GM19023 (cell line): ENCODE measurements at regions not wholly inside any gene's neighbourhood (a gene's known extent, or its start where the extent isn't known, plus 50 kb on each side); places are given as distances from the start of the nearest gene placed in this dataset.
A peak's percentile ranks its signal among the peaks of the same experiment; 100 is the strongest.
"Not testable (repeated sequence)": the region's sequence is repeated elsewhere in the genome, so short reads cannot be mapped to it uniquely, and the experiment has no call there.

Experiments used
- ATAC-seq: cut with Tn5 transposase; IDR thresholded peaks from one replicate; pipeline ENCODE4 v1.9.1; 2021; ENCODE audit warnings: mild to moderate bottlenecking, moderate library complexity; ENCODE audit not compliant: unreplicated experiment

DNA sequence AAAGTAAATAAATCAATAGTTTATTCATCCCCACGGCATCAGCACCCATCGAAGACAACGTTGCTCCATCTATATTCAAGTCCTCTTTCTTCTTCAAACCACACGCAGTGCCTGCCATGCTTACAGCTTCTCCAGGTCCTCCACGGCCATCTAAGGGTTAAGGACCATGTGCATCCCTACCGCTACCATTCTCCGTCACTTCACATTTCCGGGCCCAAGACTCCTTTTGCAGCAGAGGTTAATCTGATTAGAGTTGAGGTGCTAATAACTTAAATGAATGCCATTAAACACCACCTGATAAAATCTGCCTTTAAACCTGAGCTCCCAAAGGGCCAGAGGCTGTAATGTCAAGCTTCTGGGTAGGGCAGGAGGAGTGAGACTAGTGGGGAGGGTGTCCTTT lies 79.7 kb upstream of the CCND2 start:
- ATAC-seq, result no peak

DNA sequence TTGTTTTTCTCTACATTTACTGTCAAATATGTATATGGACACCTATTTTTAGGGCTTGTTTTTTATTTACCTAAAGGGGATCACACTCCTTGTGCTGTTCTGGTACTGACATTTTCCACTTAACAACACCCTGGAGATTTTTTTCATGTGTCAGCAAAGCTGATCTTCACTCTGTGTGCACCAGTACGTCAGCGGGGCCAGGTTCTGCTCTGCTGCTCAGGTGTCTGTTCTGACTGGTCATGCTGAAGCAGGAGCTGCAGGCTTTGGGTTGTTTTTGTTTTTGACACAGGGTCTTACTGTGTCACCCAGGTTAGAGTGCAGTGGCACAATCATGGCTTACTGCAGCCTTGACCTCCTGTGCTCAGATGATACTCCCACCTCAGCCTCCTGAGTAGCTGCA lies 81.9 kb upstream of the CCND2 start:
- no peak for ATAC-seq

DNA sequence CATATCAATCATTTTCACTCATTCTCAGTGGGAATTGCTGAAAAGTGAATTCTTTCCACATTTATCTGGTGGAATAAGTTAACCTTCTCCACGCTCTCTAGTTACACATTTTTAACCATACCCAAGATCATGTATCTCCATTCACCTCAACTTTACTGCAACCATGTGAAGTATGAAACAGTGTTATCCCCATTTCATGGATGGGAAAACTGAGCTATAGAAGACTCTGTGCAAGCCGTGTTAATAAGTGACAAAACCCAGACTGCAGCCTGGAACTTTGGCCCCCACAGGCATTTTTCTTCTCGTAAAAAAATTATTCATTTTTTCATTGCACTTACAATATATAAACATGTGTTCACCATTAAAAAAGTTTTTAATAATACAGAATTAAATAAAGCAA lies 82.4 kb upstream of the CCND2 start:
- no peak for ATAC-seq

DNA sequence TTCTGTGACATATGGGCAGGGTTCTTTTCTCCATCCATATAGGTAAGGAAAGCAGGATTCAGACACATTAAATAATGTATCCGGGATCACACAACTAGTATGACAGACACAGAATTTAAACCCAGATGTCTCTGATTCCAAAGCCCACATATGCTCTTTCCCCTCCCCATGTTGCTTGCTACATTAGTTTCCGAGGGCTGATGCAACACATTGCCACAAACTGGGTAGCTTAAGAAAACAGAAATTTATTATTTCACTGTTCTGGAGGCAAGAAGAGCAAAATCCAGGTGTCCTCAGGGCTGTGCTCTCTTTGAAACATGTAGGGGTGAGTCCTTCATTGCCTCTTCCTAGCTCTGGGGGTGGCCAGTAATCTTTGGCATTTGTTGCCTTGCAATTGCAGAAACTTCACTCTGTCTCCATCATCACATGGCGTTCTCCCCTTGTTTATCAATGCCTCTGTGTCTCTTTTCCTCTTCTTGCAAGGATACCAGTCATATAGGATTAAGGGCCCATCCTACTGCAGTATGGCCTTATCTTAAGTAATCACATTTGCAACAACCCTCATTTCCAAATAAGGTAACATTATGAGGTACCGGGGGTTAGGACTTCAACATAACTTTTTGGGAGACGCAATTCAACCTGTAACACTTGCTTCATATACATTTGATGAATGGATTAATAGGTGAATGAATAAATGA lies 83.0 kb upstream of the CCND2 start:
- ATAC-seq, result no peak

DNA sequence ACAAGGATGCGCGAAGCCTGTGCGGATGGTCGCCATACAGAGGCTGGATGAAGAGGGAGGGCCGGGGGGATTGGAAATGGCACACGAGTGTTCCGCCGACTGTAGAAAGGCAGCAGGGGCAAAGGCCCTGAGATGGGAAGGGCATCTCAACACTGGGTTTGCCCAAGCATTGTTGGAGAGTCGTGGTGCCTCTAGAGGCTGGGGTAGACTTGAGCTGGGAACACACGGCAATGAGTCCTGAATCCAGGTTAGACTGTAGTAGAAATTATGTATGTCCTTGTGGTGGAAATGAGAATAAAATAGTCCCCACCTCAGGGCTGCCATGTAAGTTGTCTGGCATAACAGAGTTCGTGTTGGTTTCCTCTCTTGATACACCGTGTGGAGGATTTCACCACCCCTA lies 83.8 kb upstream of the CCND2 start:
- ATAC-seq, result no peak

DNA sequence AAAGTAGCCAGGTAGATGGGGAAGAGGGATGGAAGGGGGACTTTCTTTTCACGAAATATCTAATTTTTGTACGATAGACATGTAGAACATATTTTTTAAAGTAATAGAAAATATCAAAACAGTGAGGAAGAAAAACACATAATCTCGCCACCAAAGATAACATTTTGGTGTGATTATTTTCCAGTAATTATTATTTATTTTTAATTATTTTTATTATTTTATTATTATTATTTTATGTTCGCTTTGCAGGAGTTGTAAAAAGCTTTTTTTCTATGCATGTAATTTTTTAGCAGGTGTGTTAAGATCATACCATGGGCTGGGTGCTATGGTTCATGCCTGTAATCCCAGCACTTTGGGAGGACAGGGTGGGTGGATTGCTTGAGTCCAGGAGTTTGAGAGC lies 85.6 kb upstream of the CCND2 start:
- no peak for ATAC-seq

DNA sequence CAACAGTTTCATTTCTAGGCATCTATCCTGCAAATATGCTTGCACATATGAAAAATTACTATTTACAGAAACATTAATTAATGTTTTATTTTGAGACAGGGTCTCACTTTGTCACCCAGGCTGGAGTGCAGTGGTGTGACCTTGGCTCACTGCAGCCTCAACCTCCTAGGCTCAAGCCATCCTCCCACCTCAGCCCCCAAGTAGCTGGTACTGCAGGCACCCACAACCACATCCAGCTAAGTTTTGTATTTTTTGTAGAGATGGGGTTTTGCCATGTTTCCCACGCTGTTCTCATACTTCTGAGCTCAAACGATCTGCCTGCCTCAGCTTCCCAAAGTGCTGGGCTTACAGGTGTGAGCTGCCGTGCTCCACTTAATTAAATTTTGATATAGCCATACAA lies 86.2 kb upstream of the CCND2 start:
- not testable (repeated sequence) for ATAC-seq

DNA sequence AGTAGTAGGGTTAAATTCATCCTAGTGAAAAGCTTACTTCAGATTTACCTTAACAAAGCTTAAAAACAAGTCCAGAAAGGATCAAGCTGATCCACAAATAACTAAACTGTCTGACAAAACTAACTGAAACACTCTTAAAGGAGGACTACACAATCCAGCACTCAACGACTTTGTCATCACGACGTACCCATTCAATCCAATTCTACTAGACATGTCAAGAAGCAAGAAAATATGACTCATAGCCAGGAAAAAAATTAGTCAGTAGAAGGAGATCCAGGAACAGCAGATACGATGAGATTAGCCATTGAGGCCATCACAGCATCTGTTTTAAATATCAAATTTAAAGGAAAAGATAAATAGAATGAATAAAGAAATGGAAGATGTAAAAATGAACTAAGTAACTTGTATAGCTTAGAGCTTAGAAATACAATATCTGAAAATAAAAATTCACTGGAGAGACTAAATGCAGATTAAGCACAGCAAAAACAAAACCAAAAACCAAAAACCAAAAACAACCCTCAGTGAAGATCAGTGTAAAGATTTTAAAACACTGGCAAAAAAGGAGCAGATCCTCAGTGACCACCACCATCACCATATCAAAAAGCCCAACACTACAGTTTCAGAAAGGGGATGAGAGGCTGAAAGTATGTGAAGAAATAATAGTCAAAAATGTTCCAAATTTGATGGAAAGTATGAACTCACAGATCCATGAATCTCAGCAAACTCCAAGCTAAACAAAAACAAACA lies 95.0 kb upstream of the CCND2 start:
- ATAC-seq, result no peak

DNA sequence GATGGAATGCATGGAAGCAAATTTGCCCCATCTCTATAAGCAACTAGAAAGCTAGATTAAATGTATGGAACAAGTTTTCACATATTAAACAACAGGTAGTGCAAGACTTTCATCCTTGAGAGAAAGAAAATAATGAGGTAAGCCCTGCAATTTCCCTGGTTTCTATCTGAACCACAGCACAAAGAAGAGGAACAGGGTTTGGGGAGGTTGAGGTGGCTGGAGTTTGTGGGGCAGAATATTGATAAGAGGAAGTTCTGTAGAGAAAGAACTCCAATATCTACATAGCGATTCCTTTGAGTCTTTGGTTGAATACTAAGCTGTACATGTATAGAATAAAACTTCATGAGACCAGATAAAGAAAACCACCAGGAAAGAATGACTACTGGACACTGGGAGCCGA lies 96.3 kb upstream of the CCND2 start:
- ATAC-seq, result no peak

DNA sequence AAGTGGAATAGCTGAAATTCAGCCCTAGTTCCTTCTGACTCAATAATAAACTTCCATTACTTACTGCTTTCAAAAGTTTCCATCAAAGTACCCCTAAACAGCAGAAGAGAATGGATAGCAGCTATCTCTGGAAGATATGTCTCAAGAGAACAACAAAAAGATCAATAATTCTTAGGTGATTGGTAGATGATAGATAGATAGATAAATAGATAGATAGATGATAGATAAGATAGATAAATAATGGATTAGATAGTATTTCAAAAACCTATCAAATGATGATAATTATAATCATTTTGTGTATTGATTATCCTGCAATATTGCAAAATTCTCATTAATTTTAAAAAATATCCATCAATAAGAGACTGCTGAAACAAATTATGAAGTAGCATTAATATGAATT lies 97.4 kb upstream of the CCND2 start:
- ATAC-seq, result no peak

DNA sequence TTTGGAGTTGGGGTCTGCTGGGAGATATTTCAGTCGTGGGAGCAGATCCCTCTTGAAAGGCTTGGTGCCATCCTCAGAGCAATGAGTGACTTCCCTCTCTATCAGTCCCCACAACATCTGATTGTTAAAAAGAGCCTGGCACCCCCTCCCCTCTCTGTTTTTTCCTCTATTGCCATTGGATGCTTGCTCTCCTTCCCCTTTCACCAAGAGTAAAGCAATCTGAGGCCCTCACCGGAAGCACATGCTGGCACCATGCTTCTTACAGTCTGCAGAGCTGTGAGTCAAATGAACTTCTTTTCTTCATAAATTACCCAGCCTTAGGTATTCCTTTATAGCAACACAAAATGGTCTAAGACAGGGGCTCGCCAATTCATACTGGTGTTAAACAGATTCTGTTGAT lies 99.1 kb upstream of the CCND2 start:
- no peak for ATAC-seq

DNA sequence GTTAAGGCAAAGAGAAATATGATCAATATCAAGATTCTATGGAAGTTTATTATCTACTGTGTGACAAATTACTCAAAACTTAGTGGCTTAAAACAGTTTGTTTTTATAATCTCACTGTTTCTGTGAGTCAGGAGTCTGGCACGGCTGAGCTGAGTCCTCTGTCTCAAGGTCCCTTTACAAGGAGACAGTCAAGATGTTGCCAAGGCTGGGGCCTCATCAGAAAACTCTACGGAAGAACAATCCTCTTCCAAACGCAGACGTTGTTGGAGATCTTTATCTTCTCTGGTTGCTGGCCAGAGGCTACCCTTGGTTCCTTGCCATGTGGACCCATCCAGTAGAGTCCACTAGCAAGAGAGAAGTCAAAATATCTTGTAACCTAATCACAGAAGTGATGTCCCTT lies 100.6 kb upstream of the CCND2 start:
- ATAC-seq, result no peak

DNA sequence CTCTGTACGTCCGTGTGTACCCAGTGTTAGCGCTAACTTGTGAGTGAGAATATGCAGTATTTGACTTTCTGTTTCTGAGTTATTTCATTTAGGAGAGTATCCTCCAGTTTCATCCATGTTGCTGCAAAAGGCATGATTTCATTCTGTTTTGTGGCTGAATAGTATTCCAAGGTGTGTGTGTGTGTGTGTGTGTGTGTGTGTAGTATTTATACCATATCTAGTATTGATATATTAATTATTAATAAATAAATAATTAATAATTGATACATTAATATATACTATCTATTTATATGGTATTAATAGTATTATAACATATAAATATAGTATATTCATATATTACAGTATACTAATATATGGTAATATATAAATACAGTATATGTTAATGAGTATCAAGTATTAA lies 101.8 kb upstream of the CCND2 start:
- no peak for ATAC-seq

DNA sequence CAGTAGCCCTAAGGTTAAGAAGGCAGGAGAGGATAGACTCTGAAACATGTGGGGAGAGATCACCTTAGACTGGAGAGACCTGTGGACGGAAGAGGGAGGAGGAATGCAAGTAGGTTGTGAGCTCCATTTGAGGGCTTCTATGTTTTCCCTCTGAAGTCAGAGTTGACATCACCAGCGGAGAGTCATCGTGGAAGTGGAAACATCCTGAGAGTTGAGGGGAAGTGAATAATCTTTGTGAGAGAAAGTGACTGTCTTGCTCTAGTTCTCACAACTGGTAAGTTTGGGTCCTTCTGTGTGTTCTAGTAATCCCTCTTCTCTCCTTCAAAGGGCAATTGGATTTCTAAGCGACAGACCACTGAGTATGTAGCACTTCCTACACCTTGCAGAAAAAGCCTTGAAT lies 103.6 kb upstream of the CCND2 start:
- no peak for ATAC-seq

DNA sequence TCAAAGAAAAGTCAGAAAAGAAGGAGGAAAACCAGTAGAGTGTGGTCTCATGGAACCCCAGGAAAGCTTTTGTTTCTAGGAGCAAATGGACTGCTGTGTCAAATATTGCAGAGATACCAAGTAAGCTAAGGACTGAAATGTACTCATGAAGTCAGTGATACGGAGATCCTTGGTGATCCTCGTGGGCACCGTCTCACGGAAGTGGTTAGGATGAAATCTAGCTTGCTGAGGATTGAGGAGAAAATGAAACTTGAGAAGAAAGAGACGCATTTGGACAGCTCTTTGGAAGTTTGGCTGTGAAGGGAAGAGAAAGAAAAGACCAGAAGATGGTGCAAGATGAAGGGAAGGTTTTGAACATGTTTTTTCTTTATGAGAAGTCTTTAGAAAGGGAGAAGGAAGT lies 104.0 kb upstream of the CCND2 start:
- no peak for ATAC-seq

DNA sequence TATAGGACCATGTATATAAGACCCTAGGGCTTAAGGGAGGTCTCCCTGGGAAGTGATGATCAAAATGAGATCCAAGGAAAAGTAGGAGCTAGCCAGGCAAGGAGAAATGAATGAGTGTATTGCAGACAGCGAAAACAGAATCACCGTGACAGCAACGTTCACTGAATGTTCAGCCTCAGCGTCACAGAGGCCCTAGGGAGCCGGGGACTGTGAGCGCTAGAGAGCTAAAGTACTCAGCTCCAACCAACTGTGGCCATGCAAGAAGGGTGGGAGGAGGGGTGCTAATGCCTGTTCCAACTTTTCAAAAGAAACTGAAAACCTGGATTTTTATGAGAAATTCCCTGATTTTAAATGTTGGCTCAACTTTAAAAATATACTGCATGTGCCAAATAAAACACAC lies 105.5 kb upstream of the CCND2 start:
- ATAC-seq, result no peak

DNA sequence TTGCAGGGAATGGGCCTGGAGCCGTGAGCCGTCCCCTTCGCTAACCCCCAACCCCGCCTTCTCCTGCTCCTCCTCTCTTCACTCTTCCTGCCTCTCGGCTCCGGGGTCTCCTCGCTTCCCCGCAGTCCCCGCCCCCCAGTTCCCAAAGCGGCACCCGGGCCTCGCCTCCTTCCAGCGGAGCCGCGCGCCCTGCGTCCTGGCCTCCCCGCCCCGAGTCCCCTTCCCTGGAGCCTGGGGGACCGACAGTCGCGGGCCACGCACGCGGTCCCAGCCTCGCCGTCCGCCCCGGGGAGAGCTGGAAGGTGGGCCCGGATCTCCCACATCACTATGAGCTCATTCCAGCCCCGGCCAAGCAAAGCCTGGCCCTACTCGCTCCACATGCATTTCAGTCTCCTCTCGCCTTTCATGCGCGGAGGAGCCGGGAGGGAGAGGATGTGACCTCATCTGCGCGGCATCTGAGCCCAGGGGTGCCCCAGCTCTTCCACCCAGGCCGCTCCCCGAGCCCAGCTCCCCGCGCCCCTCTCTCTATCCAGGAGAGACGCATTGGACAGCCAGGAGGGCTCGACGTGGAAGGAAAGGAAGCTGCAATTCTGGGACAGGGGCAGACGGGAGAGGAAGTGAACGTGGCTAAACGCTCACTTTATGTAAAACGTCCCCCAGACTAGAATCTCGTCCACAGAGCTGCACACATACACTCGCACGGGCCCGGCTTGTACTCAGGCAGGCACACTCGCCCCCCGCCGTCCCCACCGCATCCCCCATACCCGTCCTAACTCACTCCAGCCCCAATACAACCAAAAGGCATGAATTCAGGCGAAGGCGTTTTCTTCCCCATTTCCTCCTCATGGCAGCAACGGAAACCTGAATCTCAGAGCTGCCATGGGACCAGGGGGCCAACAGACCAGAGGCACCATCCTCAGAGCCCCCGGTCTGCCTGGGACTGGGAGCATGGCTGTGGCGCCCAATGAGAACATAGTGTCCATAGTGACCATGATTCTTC lies 108.7 kb upstream of the CCND2 start:
- ATAC-seq, result peak; percentile 74

DNA sequence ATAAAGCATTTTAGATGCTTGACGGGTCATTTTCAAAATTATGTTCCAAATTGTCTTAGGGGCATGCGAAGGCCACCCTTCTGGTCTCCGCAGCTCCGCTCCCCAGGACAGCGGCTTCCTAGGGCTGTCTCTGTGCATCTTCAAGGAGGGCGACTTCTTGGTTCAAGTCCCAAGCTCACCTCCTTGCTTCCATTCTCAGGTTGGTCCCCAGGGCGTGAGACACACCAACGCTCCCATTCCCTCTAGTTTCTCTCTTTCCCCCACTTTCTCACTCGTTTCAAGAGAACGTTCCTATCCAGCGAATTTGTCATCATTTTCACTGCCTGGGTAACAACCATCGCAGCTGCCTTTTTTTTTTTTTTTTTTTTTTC lies 109.4 kb upstream of the CCND2 start:
- no peak for ATAC-seq

DNA sequence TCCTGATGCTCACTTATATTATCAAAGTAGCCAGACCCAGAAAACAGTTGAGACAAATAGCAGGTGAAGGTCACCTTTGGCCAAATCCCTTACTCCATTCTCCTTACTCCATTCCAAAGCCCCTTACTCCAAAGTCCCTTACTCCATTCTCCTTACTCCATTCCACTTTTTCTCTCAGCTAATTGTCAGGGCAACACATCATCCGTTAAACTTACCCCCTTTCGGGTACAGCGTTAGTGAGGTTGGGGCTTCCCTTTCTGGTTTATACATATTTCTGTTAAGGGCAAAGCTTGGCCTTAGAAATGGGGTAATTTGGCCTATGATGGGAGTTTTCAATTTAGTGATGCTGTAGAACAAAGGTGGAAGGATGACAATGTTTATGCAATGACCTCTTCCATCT lies 111.8 kb upstream of the CCND2 start:
- ATAC-seq, result no peak

DNA sequence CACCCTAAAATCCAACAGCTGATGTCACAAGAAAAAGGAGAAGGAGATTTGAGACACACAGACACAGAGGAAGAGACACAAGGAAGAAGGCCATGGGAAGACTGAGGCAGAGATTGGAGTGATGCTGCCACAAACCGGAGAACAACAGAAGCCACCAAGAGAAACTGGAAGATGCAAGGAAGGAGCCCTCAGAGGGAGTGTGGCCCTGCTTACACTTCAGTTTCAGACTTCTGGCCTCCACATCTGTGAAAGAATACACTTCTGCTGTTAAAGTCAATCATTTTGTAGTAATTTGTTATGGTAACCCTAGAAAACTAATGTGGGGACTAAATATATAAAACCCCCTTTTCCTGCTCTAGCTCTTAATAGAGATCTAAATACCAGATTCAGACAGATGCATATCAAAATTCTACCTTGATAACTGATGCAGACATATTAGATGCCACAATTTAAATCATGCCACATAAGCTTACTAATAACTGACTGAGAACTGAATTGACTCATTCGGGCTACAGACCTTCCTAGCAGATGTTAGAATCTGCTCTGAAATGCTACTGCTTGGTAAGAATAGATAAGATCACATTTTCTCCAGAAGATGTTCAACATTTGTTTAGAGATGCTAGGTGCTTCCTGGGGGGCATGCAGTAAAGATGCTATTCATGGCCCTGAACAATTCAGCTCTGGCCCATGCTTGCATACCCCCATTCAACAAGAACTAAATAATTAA lies 113.1 kb upstream of the CCND2 start:
- no peak for ATAC-seq

DNA sequence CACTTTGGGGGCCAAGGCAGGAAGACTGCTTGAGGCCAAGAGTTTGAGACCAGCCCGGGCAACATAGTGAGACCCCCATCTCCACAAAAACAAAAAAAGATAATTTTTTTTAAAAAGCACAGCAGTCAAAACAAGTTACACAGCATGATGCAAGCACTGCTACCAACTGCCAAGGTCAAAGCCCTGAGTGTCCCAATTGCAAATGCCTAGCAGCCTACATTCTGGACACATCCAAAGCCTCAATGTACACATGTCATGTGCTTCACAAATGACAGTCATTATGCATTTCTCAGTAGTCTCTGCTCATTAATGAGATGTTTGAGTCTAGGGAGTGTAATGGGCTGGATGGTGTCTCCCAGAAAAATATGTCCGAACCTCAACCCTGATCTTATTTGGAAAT lies 113.7 kb upstream of the CCND2 start:
- ATAC-seq, result no peak
